PC-3 (cell line): ENCODE measurements at regions not wholly inside any gene's neighbourhood (a gene's known extent, or its start where the extent isn't known, plus 50 kb on each side); places are given as distances from the start of the nearest gene placed in this dataset.
A peak's percentile ranks its signal among the peaks of the same experiment; 100 is the strongest.

Experiments used
- ATAC-seq: fragments of 200-7000 bp; cut with Tn5 transposase; 2 replicates; pipeline ENCODE4 v1.9.1; 2020; ENCODE audit warnings: mild to moderate bottlenecking, moderate library complexity
- BruUV-seq: library from RNA; stranded (reverse); fragments of 400-500 nt; replicated peaks from 2 replicates; lab custom pipeline; 2021; lab: Mats Ljungman, UMichigan
- CTCF ChIA-PET: fragments of 300-600 bp; sonication (Branson Sonifier 250); formaldehyde crosslinking; loops from one replicate; lab custom pipeline; 2022; ENCODE audit warnings: antibody characterized with exemption; lab: Charles Lee
- POLR2A ChIA-PET: fragments of 300-600 bp; sonication (Branson Sonifier 250); formaldehyde crosslinking; loops from one replicate; lab custom pipeline; 2022; ENCODE audit warnings: antibody characterized with exemption; ENCODE audit not compliant: unreplicated experiment; lab: Charles Lee
- DNase-seq: peaks from one replicate; pipeline ENCODE4 v3.0.0-alpha.2; 2015
- H2AFZ ChIP-seq: fragments of 300-600 bp; sonication (generic); 2 replicates; pipeline ENCODE4 v1.6.0; 2016; ENCODE audit warnings: antibody characterized with exemption, low read length
- H3F3A ChIP-seq: fragments of 300-600 bp; sonication (generic); one replicate; pipeline ENCODE4 v1.6.0; 2017; ENCODE audit warnings: antibody characterized with exemption, low read length, control low read depth, mild to moderate bottlenecking; ENCODE audit not compliant: unreplicated experiment
- H3K27ac ChIP-seq: fragments of 300-600 bp; sonication (generic); 2 replicates; pipeline ENCODE4 v1.5.1; 2016; ENCODE audit warnings: mild to moderate bottlenecking, low read length
- H3K27me3 ChIP-seq: fragments of 300-600 bp; sonication (generic); 2 replicates; pipeline ENCODE4 v1.6.1; 2016; ENCODE audit warnings: low read length, mixed read lengths
- H3K36me3 ChIP-seq: fragments of 300-600 bp; sonication (generic); 2 replicates; pipeline ENCODE4 v1.6.1; 2016; ENCODE audit warnings: low read depth, mixed run types, low read length, mixed read lengths
- H3K4me1 ChIP-seq: fragments of 300-600 bp; sonication (generic); 2 replicates; pipeline ENCODE4 v1.5.1; 2016; ENCODE audit warnings: low read length; ENCODE audit not compliant: insufficient read depth
- H3K4me2 ChIP-seq: fragments of 300-600 bp; sonication (generic); 2 replicates; pipeline ENCODE4 v1.6.0; 2016; ENCODE audit warnings: low read length
- H3K4me3 ChIP-seq: fragments of 300-600 bp; sonication (generic); 2 replicates; pipeline ENCODE4 v1.5.1; 2016; ENCODE audit warnings: mild to moderate bottlenecking, low read length, mixed read lengths
- H3K79me2 ChIP-seq: fragments of 300-600 bp; sonication (generic); 2 replicates; pipeline ENCODE4 v1.6.1; 2017; ENCODE audit warnings: low read length, mixed read lengths
- H3K9ac ChIP-seq: fragments of 300-600 bp; sonication (generic); 2 replicates; pipeline ENCODE4 v1.6.0; 2016; ENCODE audit warnings: mild to moderate bottlenecking, low read length
- H3K9me2 ChIP-seq: fragments of 300-600 bp; sonication (generic); replicated peaks from 2 replicates; pipeline ENCODE4 v1.6.1; 2016; ENCODE audit warnings: mixed run types, low read length, mixed read lengths
- H3K9me3 ChIP-seq: fragments of 300-600 bp; sonication (generic); 2 replicates; pipeline ENCODE4 v1.6.1; 2016; ENCODE audit warnings: low read length, mixed read lengths
- H4K20me1 ChIP-seq: fragments of 300-600 bp; sonication (generic); 2 replicates; pipeline ENCODE4 v1.6.1; 2016; ENCODE audit warnings: low read length, mixed read lengths
- EZH2 ChIP-seq: fragments of 300-600 bp; sonication (generic); IDR thresholded peaks from one replicate; pipeline ENCODE4 v1.6.1; 2017; ENCODE audit warnings: antibody characterized with exemption, mild to moderate bottlenecking, low read length; ENCODE audit not compliant: unreplicated experiment
- EZH2phosphoT487 ChIP-seq: fragments of 300-600 bp; sonication (generic); IDR thresholded peaks from 2 replicates; pipeline ENCODE4 v1.6.1; 2018; ENCODE audit warnings: mild to moderate bottlenecking, antibody characterized with exemption, low read length, borderline replicate concordance
- intact Hi-C: fragments of 100-400 bp; cut with micrococcal nuclease; formaldehyde crosslinking; loops from 2 replicates; pipeline ENCODE4 v1.9.0; 2023
- TF ChIP-seq, protein P1 (sequence below): fragments of 300-600 bp; sonication (generic); conservative IDR thresholded peaks from 2 replicates; pipeline ENCODE4 v1.5.1; 2017; ENCODE audit warnings: antibody characterized with exemption, low read depth, mild to moderate bottlenecking, low read length

DNA sequence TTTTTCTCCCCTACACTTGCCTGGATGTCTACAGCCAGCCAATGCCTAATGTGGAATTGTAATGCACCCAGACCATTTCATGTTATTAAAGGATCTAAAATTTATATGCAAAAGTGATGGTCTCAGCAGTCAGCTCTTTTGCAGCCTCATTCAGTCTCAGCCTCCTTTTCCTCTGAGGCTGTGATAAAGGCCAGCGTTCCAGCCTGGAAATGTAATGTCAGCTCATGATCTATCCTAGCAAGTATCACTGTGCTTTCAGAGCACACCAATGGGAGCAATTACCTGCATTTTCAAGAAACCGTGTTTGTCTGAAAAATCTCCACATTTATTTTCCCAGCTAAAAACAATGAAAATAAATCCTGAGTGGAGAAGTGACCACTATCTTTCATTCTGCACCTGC lies 274.6 kb downstream of the CDH20 start:
- H3K4me1 ChIP-seq = peaks cover 12% of the 10 kb centered on the region
- H3K9ac ChIP-seq = no peak overlapping the region
- no peak overlapping the region for H3K27ac ChIP-seq
- DNase-seq (no peak), ATAC-seq (no peak)
- ChIA-PET POLR2A (no interaction called here), CTCF (no interaction called here)
- no peaks in the 10 kb centered on the region for H3K9me3 ChIP-seq
- TF ChIP-seq EZH2 (no peak), EZH2phosphoT487 (no peak)
- TF ChIP-seq, protein P1, sequence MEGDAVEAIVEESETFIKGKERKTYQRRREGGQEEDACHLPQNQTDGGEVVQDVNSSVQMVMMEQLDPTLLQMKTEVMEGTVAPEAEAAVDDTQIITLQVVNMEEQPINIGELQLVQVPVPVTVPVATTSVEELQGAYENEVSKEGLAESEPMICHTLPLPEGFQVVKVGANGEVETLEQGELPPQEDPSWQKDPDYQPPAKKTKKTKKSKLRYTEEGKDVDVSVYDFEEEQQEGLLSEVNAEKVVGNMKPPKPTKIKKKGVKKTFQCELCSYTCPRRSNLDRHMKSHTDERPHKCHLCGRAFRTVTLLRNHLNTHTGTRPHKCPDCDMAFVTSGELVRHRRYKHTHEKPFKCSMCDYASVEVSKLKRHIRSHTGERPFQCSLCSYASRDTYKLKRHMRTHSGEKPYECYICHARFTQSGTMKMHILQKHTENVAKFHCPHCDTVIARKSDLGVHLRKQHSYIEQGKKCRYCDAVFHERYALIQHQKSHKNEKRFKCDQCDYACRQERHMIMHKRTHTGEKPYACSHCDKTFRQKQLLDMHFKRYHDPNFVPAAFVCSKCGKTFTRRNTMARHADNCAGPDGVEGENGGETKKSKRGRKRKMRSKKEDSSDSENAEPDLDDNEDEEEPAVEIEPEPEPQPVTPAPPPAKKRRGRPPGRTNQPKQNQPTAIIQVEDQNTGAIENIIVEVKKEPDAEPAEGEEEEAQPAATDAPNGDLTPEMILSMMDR = no peak
- H3K79me2 ChIP-seq = no peaks in the 10 kb centered on the region
- BruUV-seq = no TSS peak
- H3F3A ChIP-seq = no peaks in the 10 kb centered on the region
- H3K4me3 ChIP-seq = no peak overlapping the region
- H3K36me3 ChIP-seq = no peaks in the 10 kb centered on the region
- no peak overlapping the region for H3K4me2 ChIP-seq
- no peak overlapping the region for H2AFZ ChIP-seq
- no peaks in the 10 kb centered on the region for H3K27me3 ChIP-seq
- no peaks in the 10 kb centered on the region for H4K20me1 ChIP-seq
- intact Hi-C loops = no loop called here
- H3K9me2 ChIP-seq = no peaks in the 10 kb centered on the region

DNA sequence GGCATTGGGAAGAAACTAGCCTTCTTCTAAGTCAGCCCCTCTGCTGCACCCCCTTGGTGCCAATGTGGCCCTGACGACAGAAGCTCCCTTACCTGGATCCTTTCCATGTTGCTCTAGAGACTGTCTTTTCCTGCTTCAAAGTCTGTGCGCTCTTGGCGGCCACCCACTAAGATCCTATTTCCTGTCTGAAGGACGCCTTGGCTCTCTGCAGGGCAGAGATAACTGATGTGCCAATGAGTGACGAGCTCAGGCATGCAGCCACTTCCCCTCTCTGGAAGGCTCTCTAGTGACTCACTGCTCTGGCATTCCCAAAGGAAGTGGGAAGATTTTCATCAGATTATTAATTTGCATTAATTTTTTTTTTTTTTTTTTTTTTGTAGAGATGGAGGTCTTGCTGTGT lies 273.5 kb downstream of the CDH20 start:
- H3F3A ChIP-seq = no peaks in the 10 kb centered on the region
- H3K36me3 ChIP-seq = no peaks in the 10 kb centered on the region
- POLR2A ChIA-PET = no interaction called here
- peak overlapping the region; percentile 51 for H3K4me2 ChIP-seq
- DNase-seq (peak; percentile 82), ATAC-seq (peak; percentile 80)
- H2AFZ ChIP-seq = no peak overlapping the region
- H3K9ac ChIP-seq = no peak overlapping the region
- H3K9me2 ChIP-seq = no peaks in the 10 kb centered on the region
- H3K4me1 ChIP-seq = peaks cover 12% of the 10 kb centered on the region
- H4K20me1 ChIP-seq = no peaks in the 10 kb centered on the region
- TF ChIP-seq, protein P1 = no peak
- no peak for TF ChIP-seq EZH2
- TF ChIP-seq EZH2phosphoT487 = no peak
- H3K27me3 ChIP-seq = no peaks in the 10 kb centered on the region
- intact Hi-C loops = no loop called here
- BruUV-seq = no TSS peak
- H3K79me2 ChIP-seq = no peaks in the 10 kb centered on the region
- no peaks in the 10 kb centered on the region for H3K9me3 ChIP-seq
- no peak overlapping the region for H3K27ac ChIP-seq
- CTCF ChIA-PET = no interaction called here
- H3K4me3 ChIP-seq = no peak overlapping the region

DNA sequence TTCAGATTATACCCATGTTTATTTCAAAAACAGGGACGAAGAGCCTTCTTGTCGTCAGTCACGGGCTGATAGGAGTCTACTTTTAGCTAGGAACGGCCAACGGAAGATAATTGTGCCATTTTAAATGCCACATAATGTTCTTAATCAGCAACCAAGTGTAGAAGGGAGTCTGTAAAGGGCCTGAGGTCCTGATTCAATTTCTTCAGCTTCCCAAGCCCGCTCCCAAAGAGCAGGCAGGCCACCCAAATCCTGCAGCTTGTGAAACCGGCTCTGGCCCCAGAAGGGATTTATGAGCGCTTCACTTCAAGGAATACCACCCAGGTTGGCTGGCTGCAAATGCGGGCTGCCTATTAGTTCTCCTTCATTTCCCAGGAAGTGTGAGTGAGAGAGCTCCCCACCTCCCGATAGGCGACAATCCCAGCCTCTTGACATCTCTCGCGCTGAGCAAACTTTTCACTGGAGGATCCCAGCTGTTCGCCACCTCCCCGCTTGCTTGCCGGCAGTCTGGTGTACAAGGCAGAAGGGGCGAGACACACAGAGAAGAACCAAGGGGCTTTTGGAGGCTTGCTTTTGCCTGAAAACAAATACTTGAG lies 272.9 kb downstream of the CDH20 start:
- H4K20me1 ChIP-seq = no peaks in the 10 kb centered on the region
- no peak for TF ChIP-seq EZH2
- TF ChIP-seq EZH2phosphoT487 = no peak
- TF ChIP-seq, protein P1 = no peak
- ChIA-PET CTCF (no interaction called here), POLR2A (no interaction called here)
- no peak overlapping the region for H3K9ac ChIP-seq
- BruUV-seq = no TSS peak
- intact Hi-C loops = no loop called here
- DNase-seq (no peak), ATAC-seq (no peak)
- no peaks in the 10 kb centered on the region for H3K27me3 ChIP-seq
- peak overlapping the region; percentile 51 for H3K4me2 ChIP-seq
- H3K36me3 ChIP-seq = no peaks in the 10 kb centered on the region
- H3K9me3 ChIP-seq = no peaks in the 10 kb centered on the region
- H3K4me3 ChIP-seq = no peak overlapping the region
- no peak overlapping the region for H3K27ac ChIP-seq
- H3F3A ChIP-seq = no peaks in the 10 kb centered on the region
- no peak overlapping the region for H2AFZ ChIP-seq
- no peaks in the 10 kb centered on the region for H3K79me2 ChIP-seq
- H3K9me2 ChIP-seq = no peaks in the 10 kb centered on the region
- peaks cover 12% of the 10 kb centered on the region for H3K4me1 ChIP-seq
